Neuronal stem cell (in vitro differentiated cells): ENCODE measurements at regions not wholly inside any gene's neighbourhood (a gene's known extent, or its start where the extent isn't known, plus 50 kb on each side); places are given as distances from the start of the nearest gene placed in this dataset.

Experiments
- DNase-seq: peaks from one replicate; pipeline ENCODE4 v3.0.0-alpha.2; 2013; ENCODE audit warnings: low spot score
- H2AFZ ChIP-seq: one replicate; pipeline ENCODE4 v1.6.1; 2013; ENCODE audit warnings: mild to moderate bottlenecking, low read length, inconsistent platforms
- H2AK5ac ChIP-seq: 2 replicates; pipeline ENCODE4 v1.6.1; 2013; ENCODE audit warnings: low read depth, mild to moderate bottlenecking, inconsistent platforms, low read length, moderate library complexity, mixed read lengths
- H2BK120ac ChIP-seq: 2 replicates; pipeline ENCODE4 v1.6.1; 2013; ENCODE audit warnings: low read depth, mild to moderate bottlenecking, inconsistent platforms, low read length, moderate library complexity, mixed read lengths
- H2BK12ac ChIP-seq: one replicate; pipeline ENCODE4 v1.6.1; 2013; ENCODE audit warnings: low read length, inconsistent platforms
- H2BK15ac ChIP-seq: 2 replicates; pipeline ENCODE4 v1.6.1; 2013; ENCODE audit warnings: mild to moderate bottlenecking, low read length, inconsistent platforms, mixed read lengths
- H2BK5ac ChIP-seq: one replicate; pipeline ENCODE4 v1.6.1; 2013; ENCODE audit warnings: inconsistent platforms, mild to moderate bottlenecking, low read length, moderate library complexity
- H3K14ac ChIP-seq: one replicate; pipeline ENCODE4 v1.6.1; 2013; ENCODE audit warnings: low read length, inconsistent platforms
- H3K18ac ChIP-seq: 2 replicates; pipeline ENCODE4 v1.6.1; 2013; ENCODE audit warnings: low read length, inconsistent platforms
- H3K23ac ChIP-seq: 2 replicates; pipeline ENCODE4 v1.6.1; 2013; ENCODE audit warnings: low read depth, mild to moderate bottlenecking, mixed read lengths, low read length, inconsistent platforms; ENCODE audit not compliant: poor library complexity
- H3K27ac ChIP-seq: replicated peaks from 3 replicates; pipeline ENCODE4 v1.5.1; 2013; ENCODE audit warnings: low read length, inconsistent platforms
- H3K27me3 ChIP-seq, 3 experiments: 2 replicates each; pipeline ENCODE4 v1.6.1; 2013; ENCODE audit warnings: low read length in 3 of 3, mild to moderate bottlenecking in 2 of 3, inconsistent platforms in 1 of 3, low read depth in 1 of 3, mixed read lengths in 1 of 3, moderate library complexity in 1 of 3; ENCODE audit not compliant: control insufficient read depth in 3 of 3, insufficient read depth in 3 of 3
- H3K36me3 ChIP-seq, 2 donors: replicated peaks in 1 of 2; 2 replicates each; pipeline ENCODE4 v1.6.1; 2013; ENCODE audit warnings: low read length in 2 of 2; ENCODE audit not compliant: control insufficient read depth in 2 of 2, insufficient read depth in 2 of 2
- H3K4ac ChIP-seq: 2 replicates; pipeline ENCODE4 v1.6.1; 2013; ENCODE audit warnings: inconsistent platforms, mild to moderate bottlenecking, low read length, moderate library complexity
- H3K4me1 ChIP-seq, 2 donors: 1 replicate in 1 of 2; 2 replicates in 1 of 2; pipeline ENCODE4 v1.6.1; 2013; ENCODE audit warnings: low read length in 2 of 2, low read depth in 1 of 2; ENCODE audit not compliant: control insufficient read depth in 2 of 2, insufficient read depth in 1 of 2
- H3K4me2 ChIP-seq: one replicate; pipeline ENCODE4 v1.6.1; 2013; ENCODE audit warnings: mild to moderate bottlenecking, low read length, inconsistent platforms; ENCODE audit not compliant: insufficient read depth, poor library complexity, severe bottlenecking
- H3K4me3 ChIP-seq, 2 donors: 2 replicates each; pipeline ENCODE4 v1.5.1; 2013; ENCODE audit warnings: low read length in 2 of 2, mild to moderate bottlenecking in 2 of 2, inconsistent platforms in 1 of 2, moderate library complexity in 1 of 2
- H3K79me1 ChIP-seq: one replicate; pipeline ENCODE4 v1.6.1; 2013; ENCODE audit warnings: low read depth, mild to moderate bottlenecking, inconsistent platforms, low read length, moderate library complexity
- H3K9ac ChIP-seq: one replicate; pipeline ENCODE4 v1.6.1; 2013; ENCODE audit warnings: mild to moderate bottlenecking, low read depth, low read length, inconsistent platforms; ENCODE audit not compliant: poor library complexity
- H3K9me3 ChIP-seq, 2 donors: replicated peaks in 1 of 2; 2 replicates each; pipeline versions ENCODE3 to v1.6.1; 2013; ENCODE audit warnings: low read length in 2 of 2, mild to moderate bottlenecking in 2 of 2, inconsistent platforms in 1 of 2, low read depth in 1 of 2, mixed read lengths in 1 of 2, moderate library complexity in 1 of 2; ENCODE audit not compliant: control insufficient read depth in 2 of 2, insufficient read depth in 1 of 2
- H4K8ac ChIP-seq: one replicate; pipeline ENCODE4 v1.6.1; 2013; ENCODE audit warnings: low read depth, mild to moderate bottlenecking, inconsistent platforms, low read length, moderate library complexity
- H4K91ac ChIP-seq: one replicate; pipeline ENCODE4 v1.6.1; 2013; ENCODE audit warnings: low read length, low read depth, mild to moderate bottlenecking, inconsistent platforms; ENCODE audit not compliant: poor library complexity
- WGBS, 2 donors: extraction: QIAGEN DNeasy Blood & Tissue Kit; methylation state at CpG; one replicate each; pipeline ENCODE4 v1.1.7; 2013; ENCODE audit warnings: missing lambda C conversion rate in 2 of 2, mixed read lengths in 1 of 2; ENCODE audit not compliant: insufficient read length in 2 of 2, insufficient replicate concordance in 1 of 2; ENCODE audit errors: extremely low coverage in 2 of 2; 5-methylcytosine and 5-hydroxymethylcytosine counted together

DNA sequence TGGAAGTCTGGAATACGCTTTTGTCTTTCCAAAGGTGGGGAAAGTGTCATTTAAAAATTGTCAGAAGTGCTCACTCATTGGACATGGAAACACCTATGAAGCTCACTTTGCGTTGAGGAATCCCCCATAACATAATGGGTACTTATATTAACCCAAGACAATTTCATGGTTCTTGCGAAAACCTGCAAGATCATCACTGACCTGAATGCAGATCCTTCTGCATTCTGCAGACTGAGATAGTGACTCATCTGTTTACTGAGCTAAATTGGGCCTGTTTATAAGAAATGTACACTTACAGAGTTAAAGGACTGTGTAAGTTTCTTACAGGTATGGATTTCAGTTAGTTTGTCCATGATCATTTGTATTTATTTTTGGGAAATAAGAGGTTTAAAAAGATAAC is 153.0 kb downstream of the HMHB1 start:
- Histone ChIP-seq H4K8ac (no peak overlapping the region), H3K4ac (no peak overlapping the region), H3K9me3 (no peaks in the 10 kb centered on the region), H2BK120ac (no peak overlapping the region), H3K27me3 (no peaks in the 10 kb centered on the region), H2BK15ac (no peak overlapping the region), H2AFZ (no peak overlapping the region), H3K27ac (no peak overlapping the region), H2BK12ac (no peak overlapping the region), H3K9ac (no peak overlapping the region), H3K36me3 (no peaks in the 10 kb centered on the region), H3K79me1 (no peaks in the 10 kb centered on the region), H3K4me3 (no peak overlapping the region), H2AK5ac (no peak overlapping the region), H3K4me2 (no peak overlapping the region), H3K18ac (no peak overlapping the region), H3K23ac (no peak overlapping the region), H2BK5ac (no peak overlapping the region), H3K14ac (no peak overlapping the region), H3K4me1 (no peaks in the 10 kb centered on the region), H4K91ac (no peak overlapping the region)
- WGBS, 2 donors: no CpG with 5 or more reads among the region's 3 CpGs
- no peak for DNase-seq

DNA sequence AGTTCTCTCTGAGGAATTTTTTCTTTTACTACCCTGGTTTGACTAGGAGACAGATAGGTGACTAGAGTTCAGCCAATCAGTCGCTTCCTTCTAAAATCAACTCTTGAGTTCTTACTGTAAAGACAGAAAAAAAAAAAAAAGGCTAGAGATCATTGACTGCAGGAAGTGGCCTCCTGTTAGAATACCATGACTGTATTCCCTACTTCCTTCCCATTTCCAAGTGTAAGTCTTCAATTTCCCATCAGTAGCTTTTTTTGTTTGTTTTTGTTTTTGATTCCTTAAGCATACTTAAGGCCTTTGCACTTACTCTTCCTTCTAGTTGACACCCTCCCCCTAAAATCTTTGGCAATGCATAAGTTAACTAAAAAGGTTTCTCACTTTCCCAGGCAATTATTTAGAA is 154.3 kb downstream of the HMHB1 start:
- no peak overlapping the region for H4K91ac ChIP-seq
- H2AFZ ChIP-seq: no peak overlapping the region
- H3K36me3 ChIP-seq: no peaks in the 10 kb centered on the region
- no peak overlapping the region for H2BK15ac ChIP-seq
- no peak overlapping the region for H4K8ac ChIP-seq
- H3K9me3 ChIP-seq: no peaks in the 10 kb centered on the region
- no peak overlapping the region for H2AK5ac ChIP-seq
- no peak overlapping the region for H3K18ac ChIP-seq
- DNase-seq: no peak
- H3K23ac ChIP-seq: no peak overlapping the region
- no peak overlapping the region for H2BK5ac ChIP-seq
- no peak overlapping the region for H3K4me3 ChIP-seq
- no peaks in the 10 kb centered on the region for H3K27me3 ChIP-seq
- H3K4ac ChIP-seq: no peak overlapping the region
- no peaks in the 10 kb centered on the region for H3K79me1 ChIP-seq
- no peak overlapping the region for H2BK120ac ChIP-seq
- WGBS, 2 donors: no CpG with 5 or more reads among the region's 1 CpG
- no peak overlapping the region for H3K14ac ChIP-seq
- H3K9ac ChIP-seq: no peak overlapping the region
- H3K27ac ChIP-seq: no peak overlapping the region
- no peak overlapping the region for H2BK12ac ChIP-seq
- H3K4me1 ChIP-seq: no peaks in the 10 kb centered on the region
- no peak overlapping the region for H3K4me2 ChIP-seq

DNA sequence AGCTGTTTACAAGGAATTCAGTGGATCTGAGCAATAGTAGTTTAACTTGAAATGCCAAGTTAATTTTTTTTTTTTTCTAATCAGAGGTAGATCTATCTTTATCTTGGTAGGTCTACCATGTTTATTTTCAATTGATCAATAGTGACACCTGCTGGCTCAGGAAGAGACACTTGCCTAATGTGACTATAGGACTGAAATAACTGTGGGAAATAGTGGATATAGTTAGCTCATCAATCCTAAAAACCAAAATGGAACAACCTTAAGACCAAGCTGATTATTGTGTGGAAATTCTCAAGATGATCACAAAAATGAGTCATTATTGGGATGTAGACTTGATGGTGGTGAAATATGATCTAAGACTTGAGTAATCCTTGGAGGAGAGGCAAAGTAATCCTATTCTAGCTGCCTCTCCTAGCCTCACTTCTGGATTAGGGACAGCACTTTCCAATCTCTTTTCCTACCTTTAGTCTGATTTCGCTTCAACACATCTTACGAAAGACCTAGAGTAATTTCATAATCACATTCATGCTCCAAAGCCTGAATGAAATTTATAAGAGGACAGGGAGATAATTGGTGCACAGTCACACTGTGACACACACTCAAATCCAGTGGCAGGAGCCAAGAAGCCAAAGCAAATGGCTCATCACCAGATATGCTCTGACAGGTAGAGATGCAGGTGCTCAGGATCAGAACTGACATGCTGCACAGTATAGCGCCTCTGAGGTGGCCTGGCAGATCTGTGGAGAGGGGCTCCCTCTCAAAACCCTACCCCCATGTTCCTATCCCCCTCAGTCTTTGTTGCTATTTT is 156.3 kb downstream of the HMHB1 start:
- Histone ChIP-seq H2BK120ac (no peak overlapping the region), H3K4ac (no peak overlapping the region), H2BK12ac (no peak overlapping the region), H2BK5ac (no peak overlapping the region), H3K4me1 (no peaks in the 10 kb centered on the region), H3K14ac (no peak overlapping the region), H3K18ac (no peak overlapping the region), H2BK15ac (no peak overlapping the region), H3K27ac (no peak overlapping the region), H3K79me1 (no peaks in the 10 kb centered on the region), H3K23ac (no peak overlapping the region), H3K4me2 (no peak overlapping the region), H3K9ac (no peak overlapping the region), H3K36me3 (no peaks in the 10 kb centered on the region), H3K27me3 (no peaks in the 10 kb centered on the region), H2AK5ac (no peak overlapping the region), H3K9me3 (no peaks in the 10 kb centered on the region), H3K4me3 (no peak overlapping the region), H4K91ac (no peak overlapping the region), H2AFZ (no peak overlapping the region), H4K8ac (no peak overlapping the region)
- DNase-seq: peak; percentile 23
- no CpG with 5 or more reads among the region's 3 CpGs for WGBS, 2 donors

DNA sequence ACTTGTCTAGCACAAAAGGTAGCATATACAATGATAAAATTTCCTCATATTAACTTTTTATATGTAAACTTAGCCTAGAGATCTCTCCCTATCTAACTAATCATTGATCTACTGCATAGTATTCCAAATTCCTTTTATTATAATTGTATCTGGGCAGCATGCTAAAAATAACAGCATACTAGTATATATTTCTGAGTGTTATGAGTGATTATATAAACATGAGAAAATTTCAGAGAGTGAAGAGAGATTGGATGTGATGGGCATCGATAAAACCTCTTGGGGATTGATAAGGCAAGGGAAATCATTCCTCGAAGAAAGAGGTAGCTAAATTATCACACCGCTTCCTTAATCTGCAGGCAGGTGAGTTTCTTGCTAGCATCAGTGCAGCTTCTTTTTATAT is 158.2 kb downstream of the HMHB1 start:
- Histone ChIP-seq H2BK15ac (no peak overlapping the region), H2BK12ac (no peak overlapping the region), H3K4me3 (no peak overlapping the region), H2AFZ (no peak overlapping the region), H3K9ac (no peak overlapping the region), H3K14ac (no peak overlapping the region), H3K18ac (no peak overlapping the region), H2BK120ac (no peak overlapping the region), H4K8ac (no peak overlapping the region), H4K91ac (no peak overlapping the region), H3K4me1 (no peaks in the 10 kb centered on the region), H3K79me1 (no peaks in the 10 kb centered on the region), H3K4me2 (no peak overlapping the region), H3K36me3 (no peaks in the 10 kb centered on the region), H3K27me3 (no peaks in the 10 kb centered on the region), H3K9me3 (no peaks in the 10 kb centered on the region), H3K23ac (no peak overlapping the region), H3K4ac (no peak overlapping the region), H2BK5ac (no peak overlapping the region), H2AK5ac (no peak overlapping the region), H3K27ac (no peak overlapping the region)
- no peak for DNase-seq
- no CpG with 5 or more reads among the region's 3 CpGs for WGBS, 2 donors
